ENCODE measurements at regions not wholly inside any gene's neighbourhood (a gene's known extent, or its start where the extent isn't known, plus 50 kb on each side); places are given as distances from the start of the nearest gene placed in this dataset.

DNA sequence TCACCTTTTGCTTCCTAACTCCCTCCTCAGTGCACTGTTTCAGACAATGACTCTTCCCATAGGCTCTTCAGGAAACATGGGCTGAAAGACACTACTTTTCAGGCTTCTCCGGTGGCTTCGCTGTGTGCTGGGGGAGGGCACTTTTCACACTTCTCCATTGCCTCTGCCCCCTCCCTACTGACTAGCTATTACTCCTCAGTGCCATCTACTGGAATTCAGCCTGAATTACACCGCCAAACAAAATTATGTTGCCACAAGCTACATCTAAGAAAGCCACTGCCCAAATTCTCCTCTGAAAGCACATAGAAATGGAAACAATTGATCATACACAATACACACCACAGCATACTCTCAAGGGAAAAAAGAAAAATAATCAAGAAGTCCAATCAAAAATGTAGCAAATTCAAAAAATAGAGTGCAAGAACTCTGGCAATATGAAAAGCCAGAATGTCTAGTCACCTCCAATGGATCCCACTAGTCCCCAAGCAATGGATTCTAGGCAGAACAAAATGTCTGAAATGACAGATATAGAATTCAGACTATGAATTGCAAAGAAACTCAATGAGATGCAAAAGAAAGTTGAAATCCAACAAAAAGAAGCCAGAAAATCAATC is 1139.4 kb upstream of the GYPC start:
- TF ChIP-seq, protein P1, sequence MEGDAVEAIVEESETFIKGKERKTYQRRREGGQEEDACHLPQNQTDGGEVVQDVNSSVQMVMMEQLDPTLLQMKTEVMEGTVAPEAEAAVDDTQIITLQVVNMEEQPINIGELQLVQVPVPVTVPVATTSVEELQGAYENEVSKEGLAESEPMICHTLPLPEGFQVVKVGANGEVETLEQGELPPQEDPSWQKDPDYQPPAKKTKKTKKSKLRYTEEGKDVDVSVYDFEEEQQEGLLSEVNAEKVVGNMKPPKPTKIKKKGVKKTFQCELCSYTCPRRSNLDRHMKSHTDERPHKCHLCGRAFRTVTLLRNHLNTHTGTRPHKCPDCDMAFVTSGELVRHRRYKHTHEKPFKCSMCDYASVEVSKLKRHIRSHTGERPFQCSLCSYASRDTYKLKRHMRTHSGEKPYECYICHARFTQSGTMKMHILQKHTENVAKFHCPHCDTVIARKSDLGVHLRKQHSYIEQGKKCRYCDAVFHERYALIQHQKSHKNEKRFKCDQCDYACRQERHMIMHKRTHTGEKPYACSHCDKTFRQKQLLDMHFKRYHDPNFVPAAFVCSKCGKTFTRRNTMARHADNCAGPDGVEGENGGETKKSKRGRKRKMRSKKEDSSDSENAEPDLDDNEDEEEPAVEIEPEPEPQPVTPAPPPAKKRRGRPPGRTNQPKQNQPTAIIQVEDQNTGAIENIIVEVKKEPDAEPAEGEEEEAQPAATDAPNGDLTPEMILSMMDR (conservative IDR thresholded peaks at IDR 0.05), result peak; percentile 83
- TF ChIP-seq EZH2 (IDR thresholded peaks at IDR 0.05; ENCODE audit: low read depth), result no peak

All from PC-9 (cell line).